GM20000 (cell line): ENCODE measurements at regions not wholly inside any gene's neighbourhood (a gene's known extent, or its start where the extent isn't known, plus 50 kb on each side); places are given as distances from the start of the nearest gene placed in this dataset.

ENCODE experiments used
- DNase-seq: peaks from one replicate; pipeline ENCODE4 v3.0.0; 2012; ENCODE audit warnings: low spot score
- CTCF ChIP-seq: IDR thresholded peaks from 2 replicates; pipeline ENCODE4 v1.5.1; 2012; ENCODE audit warnings: mild to moderate bottlenecking, control low read depth; ENCODE audit errors: extremely low read depth, missing control alignments

- no peak for TF ChIP-seq CTCF
- no peak for DNase-seq
These were observed 243.0 kb upstream of the GJB5 start for GRCh38 chr1:34511802-34512201.

DNA sequence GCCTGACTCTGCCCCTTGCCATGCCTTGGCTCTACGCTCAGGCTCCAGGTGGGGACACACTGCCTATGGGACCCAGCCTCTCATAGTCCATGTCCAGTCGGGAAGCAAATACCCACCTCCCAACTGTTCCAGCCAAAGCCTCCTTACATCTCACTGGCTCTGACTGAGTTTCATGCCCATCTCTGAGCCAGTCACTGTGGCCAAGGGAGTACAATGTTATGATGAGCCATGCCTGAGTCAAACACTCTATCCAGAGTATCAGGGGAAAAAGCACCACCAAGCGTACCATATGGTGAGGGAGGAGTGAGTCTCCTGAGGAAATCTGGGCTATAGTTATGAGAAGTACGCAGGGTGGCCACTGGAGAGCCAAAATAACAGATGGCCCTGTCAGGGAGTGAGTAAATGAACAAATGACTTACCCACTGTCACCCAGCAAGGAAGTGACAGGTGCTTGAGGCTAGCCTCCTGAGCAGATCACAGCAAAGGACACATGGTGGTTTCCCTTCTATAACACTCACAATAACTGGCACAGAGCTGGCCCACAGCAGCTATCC is 236.6 kb upstream of the GJB5 start:
- TF ChIP-seq CTCF, result no peak
- no peak for DNase-seq

GRCh38 chr1:34520111-34520510 is 234.7 kb upstream of the GJB5 start:
- no peak for DNase-seq
- TF ChIP-seq CTCF, result no peak

DNA sequence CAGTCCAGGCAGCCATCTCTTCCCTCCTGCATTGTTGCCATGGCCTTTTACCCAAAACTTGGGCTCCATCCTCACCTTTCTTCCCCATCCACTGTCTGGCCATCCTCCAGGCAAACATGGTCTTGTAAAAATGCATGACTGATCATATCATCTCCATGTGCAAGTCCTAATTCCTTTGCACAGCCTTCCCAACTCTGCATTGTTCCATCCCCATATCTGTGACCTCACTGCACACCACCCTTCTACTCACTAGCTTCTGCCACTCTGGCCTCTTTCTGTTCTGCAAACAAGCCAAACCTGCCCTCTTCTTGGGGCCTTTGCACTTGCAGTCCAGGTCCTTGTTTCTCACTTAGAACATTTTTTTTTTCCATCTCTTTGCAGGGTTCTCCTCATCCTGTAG is 230.1 kb upstream of the GJB5 start:
- TF ChIP-seq CTCF, result no peak
- DNase-seq, result no peak

- no peak for TF ChIP-seq CTCF
- DNase-seq, result peak; percentile 48
These were observed 224.7 kb upstream of the GJB5 start for GRCh38 chr1:34529935-34530859.

- no peak for TF ChIP-seq CTCF
- peak; percentile 47 for DNase-seq
These were observed 222.7 kb upstream of the GJB5 start for GRCh38 chr1:34532113-34532512.

- no peak for TF ChIP-seq CTCF
- no peak for DNase-seq
These were observed 216.4 kb upstream of the GJB5 start for GRCh38 chr1:34538481-34538880.
